Endodermal cell (in vitro differentiated cells): ENCODE measurements at regions not wholly inside any gene's neighbourhood (a gene's known extent, or its start where the extent isn't known, plus 50 kb on each side); places are given as distances from the start of the nearest gene placed in this dataset.

Experiments
- DNase-seq: peaks from one replicate; pipeline ENCODE4 v3.0.0-alpha.2; 2017
- H3K27ac ChIP-seq: 2 replicates; pipeline ENCODE4 v1.5.1; 2013; ENCODE audit warnings: mild to moderate bottlenecking, low read depth, low read length, moderate library complexity
- H3K27me3 ChIP-seq: 2 replicates; pipeline ENCODE4 v1.6.1; 2013; ENCODE audit warnings: mild to moderate bottlenecking, low read length, moderate library complexity; ENCODE audit not compliant: insufficient read depth, control insufficient read depth, poor library complexity, severe bottlenecking
- H3K36me3 ChIP-seq: 2 replicates; pipeline ENCODE4 v1.7.0; 2013; ENCODE audit warnings: mild to moderate bottlenecking, low read length, moderate library complexity; ENCODE audit not compliant: control insufficient read depth, insufficient read depth
- H3K4me1 ChIP-seq: one replicate; pipeline ENCODE4 v1.7.0; 2013; ENCODE audit warnings: low read length; ENCODE audit not compliant: control insufficient read depth, insufficient read depth
- H3K4me3 ChIP-seq: 2 replicates; pipeline ENCODE4 v1.5.1; 2013; ENCODE audit warnings: mild to moderate bottlenecking, low read length, moderate library complexity
- H3K9ac ChIP-seq: 2 replicates; pipeline ENCODE4 v1.6.1; 2013; ENCODE audit warnings: mild to moderate bottlenecking, low read length, moderate library complexity; ENCODE audit not compliant: poor library complexity, severe bottlenecking; ENCODE audit errors: extremely low read depth
- H3K9me3 ChIP-seq: 2 replicates; pipeline ENCODE4 v1.6.1; 2013; ENCODE audit warnings: mild to moderate bottlenecking, low read length, moderate library complexity; ENCODE audit not compliant: control insufficient read depth
- H3K27ac Mint-ChIP-seq: 2 replicates; pipeline ENCODE4 v1.8.0; 2020; ENCODE audit warnings: mixed read lengths
- H3K27me3 Mint-ChIP-seq: 2 replicates; pipeline ENCODE4 v1.8.0; 2021; ENCODE audit warnings: mild to moderate bottlenecking, mixed read lengths; ENCODE audit not compliant: insufficient read depth
- H3K36me3 Mint-ChIP-seq: 2 replicates; pipeline ENCODE4 v1.8.0; 2020; ENCODE audit warnings: low read depth, mixed read lengths
- H3K4me1 Mint-ChIP-seq: 2 replicates; pipeline ENCODE4 v1.8.0; 2020; ENCODE audit warnings: mixed read lengths
- H3K4me3 Mint-ChIP-seq: 2 replicates; pipeline ENCODE4 v1.8.0; 2020; ENCODE audit warnings: mild to moderate bottlenecking, moderate library complexity, mixed read lengths
- H3K9me3 Mint-ChIP-seq: 2 replicates; pipeline ENCODE4 v1.8.0; 2020; ENCODE audit warnings: mild to moderate bottlenecking, mixed read lengths
- CTCF ChIP-seq: fragments of 200-600 bp; sonication (generic); conservative IDR thresholded peaks from 2 replicates; pipeline ENCODE4 v1.5.0; 2021; ENCODE audit warnings: antibody characterized with exemption, mild to moderate bottlenecking
- WGBS, 2 experiments: methylation state at CpG; one replicate each; pipeline versions ENCODE4 v1.1.5 to v1.1.7; 2013; ENCODE audit warnings: missing lambda C conversion rate in 2 of 2, mixed read lengths in 1 of 2; ENCODE audit not compliant: insufficient coverage in 1 of 2, insufficient read length in 1 of 2; 5-methylcytosine and 5-hydroxymethylcytosine counted together

GRCh38 chr2:100642425-100642824 lies 79.6 kb downstream of the PDCL3 start:
- Mint-ChIP-seq H3K9me3 (peaks cover 9% of the 10 kb centered on the region), H3K4me3 (no peak overlapping the region), H3K27ac (no peak overlapping the region), H3K36me3 (no peaks in the 10 kb centered on the region), H3K27me3 (no peaks in the 10 kb centered on the region), H3K4me1 (peaks cover 15% of the 10 kb centered on the region)
- no peak overlapping the region for H3K4me3 ChIP-seq
- H3K9me3 ChIP-seq: no peaks in the 10 kb centered on the region
- H3K27me3 ChIP-seq: no peaks in the 10 kb centered on the region
- no peaks in the 10 kb centered on the region for H3K4me1 ChIP-seq
- 85 to 93% methylated on average over 7 to 8 of the region's 8 CpGs for WGBS, 2 experiments
- no peak for DNase-seq
- H3K9ac ChIP-seq: no peak overlapping the region
- TF ChIP-seq CTCF: peak; percentile 26
- H3K27ac ChIP-seq: no peak overlapping the region
- H3K36me3 ChIP-seq: no peaks in the 10 kb centered on the region

- no peak for TF ChIP-seq CTCF
- Histone ChIP-seq H3K9me3 (peaks cover 4% of the 10 kb centered on the region), H3K27me3 (no peaks in the 10 kb centered on the region), H3K4me3 (no peak overlapping the region), H3K4me1 (no peaks in the 10 kb centered on the region), H3K36me3 (no peaks in the 10 kb centered on the region), H3K9ac (no peak overlapping the region), H3K27ac (no peak overlapping the region)
- H3K4me3 Mint-ChIP-seq: no peak overlapping the region
- peaks cover 3% of the 10 kb centered on the region for H3K27me3 Mint-ChIP-seq
- H3K36me3 Mint-ChIP-seq: no peaks in the 10 kb centered on the region
- peaks cover 15% of the 10 kb centered on the region for H3K4me1 Mint-ChIP-seq
- peak; percentile 15 for DNase-seq
- peaks cover 19% of the 10 kb centered on the region for H3K9me3 Mint-ChIP-seq
- WGBS, 2 experiments: 90 to 100% methylated on average over 1 to 3 of the region's 3 CpGs
- no peak overlapping the region for H3K27ac Mint-ChIP-seq
Observed at GRCh38 chr2:100643467-100643866, 80.7 kb downstream of the PDCL3 start.

GRCh38 chr2:100643906-100644501 lies 81.2 kb downstream of the PDCL3 start:
- no peak overlapping the region for H3K27ac Mint-ChIP-seq
- 90 to 93% methylated on average over 2 to 6 of the region's 6 CpGs for whole genome bisulfite sequencing, 2 experiments
- Histone ChIP-seq H3K27me3 (no peaks in the 10 kb centered on the region), H3K27ac (no peak overlapping the region), H3K4me1 (no peaks in the 10 kb centered on the region), H3K9ac (no peak overlapping the region), H3K36me3 (no peaks in the 10 kb centered on the region), H3K4me3 (no peak overlapping the region), H3K9me3 (peaks cover 4% of the 10 kb centered on the region)
- no peaks in the 10 kb centered on the region for H3K36me3 Mint-ChIP-seq
- H3K4me3 Mint-ChIP-seq: no peak overlapping the region
- peak; percentile 7 for DNase-seq
- TF ChIP-seq CTCF: no peak
- H3K4me1 Mint-ChIP-seq: peaks cover 15% of the 10 kb centered on the region
- H3K27me3 Mint-ChIP-seq: peaks cover 3% of the 10 kb centered on the region
- peaks cover 22% of the 10 kb centered on the region for H3K9me3 Mint-ChIP-seq
